ENCODE measurements at regions not wholly inside any gene's neighbourhood (a gene's known extent, or its start where the extent isn't known, plus 50 kb on each side); places are given as distances from the start of the nearest gene placed in this dataset.

DNA sequence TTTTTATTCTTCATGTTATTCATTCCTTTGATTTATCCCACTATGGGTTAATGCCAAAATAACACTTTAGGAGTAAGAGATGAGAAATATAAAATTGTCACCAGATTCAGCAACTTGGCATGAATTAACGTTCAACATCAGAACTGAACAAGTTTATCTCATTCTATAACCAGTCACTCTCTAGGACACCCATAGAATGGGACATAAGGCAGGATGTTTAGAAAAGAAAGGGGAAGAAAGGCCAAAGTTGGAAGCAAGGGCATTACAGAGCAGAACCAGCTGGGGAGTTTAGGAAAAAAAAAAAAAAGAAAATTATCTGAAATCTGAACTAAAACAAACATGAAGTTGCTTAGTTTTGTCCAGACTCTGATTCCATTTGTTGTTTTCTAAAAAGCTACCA lies 211.0 kb downstream of the PMAIP1 start:
- H3K79me2 ChIP-seq (ENCODE audit: insufficient read depth, low read length) = no peaks in the 10 kb centered on the region
- H3K36me3 ChIP-seq (ENCODE audit: insufficient read depth, low read length) = no peaks in the 10 kb centered on the region
- no peaks in the 10 kb centered on the region for H3K27me3 ChIP-seq (ENCODE audit: insufficient read depth, low read length, poor library complexity)
- DNase-seq = no peak
- no peaks in the 10 kb centered on the region for H4K20me1 ChIP-seq (ENCODE audit: insufficient read depth, low read length)
- H3K4me2 ChIP-seq (ENCODE audit: insufficient read depth, low read length) = no peak overlapping the region
- TF ChIP-seq, protein P1, sequence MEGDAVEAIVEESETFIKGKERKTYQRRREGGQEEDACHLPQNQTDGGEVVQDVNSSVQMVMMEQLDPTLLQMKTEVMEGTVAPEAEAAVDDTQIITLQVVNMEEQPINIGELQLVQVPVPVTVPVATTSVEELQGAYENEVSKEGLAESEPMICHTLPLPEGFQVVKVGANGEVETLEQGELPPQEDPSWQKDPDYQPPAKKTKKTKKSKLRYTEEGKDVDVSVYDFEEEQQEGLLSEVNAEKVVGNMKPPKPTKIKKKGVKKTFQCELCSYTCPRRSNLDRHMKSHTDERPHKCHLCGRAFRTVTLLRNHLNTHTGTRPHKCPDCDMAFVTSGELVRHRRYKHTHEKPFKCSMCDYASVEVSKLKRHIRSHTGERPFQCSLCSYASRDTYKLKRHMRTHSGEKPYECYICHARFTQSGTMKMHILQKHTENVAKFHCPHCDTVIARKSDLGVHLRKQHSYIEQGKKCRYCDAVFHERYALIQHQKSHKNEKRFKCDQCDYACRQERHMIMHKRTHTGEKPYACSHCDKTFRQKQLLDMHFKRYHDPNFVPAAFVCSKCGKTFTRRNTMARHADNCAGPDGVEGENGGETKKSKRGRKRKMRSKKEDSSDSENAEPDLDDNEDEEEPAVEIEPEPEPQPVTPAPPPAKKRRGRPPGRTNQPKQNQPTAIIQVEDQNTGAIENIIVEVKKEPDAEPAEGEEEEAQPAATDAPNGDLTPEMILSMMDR (IDR thresholded peaks at IDR 0.05; ENCODE audit: borderline replicate concordance, extremely low read depth, low read length, poor library complexity, severe bottlenecking) = no peak
- no peak for TF ChIP-seq EZH2 (IDR thresholded peaks at IDR 0.05; ENCODE audit: borderline replicate concordance, low read depth, low read length, severe bottlenecking)
- H3K9me3 ChIP-seq (ENCODE audit: insufficient read depth, low read length, severe bottlenecking) = no peaks in the 10 kb centered on the region
- H3K27ac ChIP-seq (ENCODE audit: low read length) = no peak overlapping the region
- H3K4me3 ChIP-seq (ENCODE audit: low read depth in 1 of 2, low read length in 2 of 2) = no peak overlapping the region
- no peak overlapping the region for H3K9ac ChIP-seq (ENCODE audit: low read depth, low read length)
- H3K4me1 ChIP-seq (ENCODE audit: insufficient read depth, low read length) = no peaks in the 10 kb centered on the region
- ATAC-seq (ENCODE audit: insufficient read depth, low read depth) = no peak
- H2AFZ ChIP-seq (ENCODE audit: low read depth, low read length) = no peak overlapping the region

DNA sequence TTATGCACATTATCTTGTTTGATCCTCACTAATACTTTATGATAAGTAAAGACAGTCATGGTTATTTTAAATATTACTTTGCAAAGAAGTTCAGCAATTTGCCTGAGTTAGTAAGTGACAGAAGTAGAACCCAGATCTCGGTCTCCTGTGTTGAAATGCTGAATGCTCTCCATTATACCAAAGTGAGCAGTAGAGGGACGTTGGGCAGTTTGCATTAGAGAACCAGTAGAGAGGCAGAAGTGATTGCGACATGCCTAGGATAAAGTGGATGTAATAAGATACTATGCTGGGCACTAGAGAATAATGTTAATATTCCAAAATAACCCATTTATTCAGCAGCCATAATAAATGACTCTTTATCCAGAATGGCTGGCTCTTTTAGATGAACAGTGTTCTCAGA lies 201.0 kb downstream of the PMAIP1 start:
- Histone ChIP-seq H3K4me1 (ENCODE audit: insufficient read depth, low read length) (peaks cover 12% of the 10 kb centered on the region), H3K79me2 (ENCODE audit: insufficient read depth, low read length) (no peaks in the 10 kb centered on the region), H2AFZ (ENCODE audit: low read depth, low read length) (no peak overlapping the region), H3K4me2 (ENCODE audit: insufficient read depth, low read length) (no peak overlapping the region), H4K20me1 (ENCODE audit: insufficient read depth, low read length) (no peaks in the 10 kb centered on the region), H3K4me3 (ENCODE audit: low read depth in 1 of 2, low read length in 2 of 2) (no peak overlapping the region), H3K36me3 (ENCODE audit: insufficient read depth, low read length) (no peaks in the 10 kb centered on the region), H3K9ac (ENCODE audit: low read depth, low read length) (no peak overlapping the region), H3K9me3 (ENCODE audit: insufficient read depth, low read length, severe bottlenecking) (no peaks in the 10 kb centered on the region), H3K27me3 (ENCODE audit: insufficient read depth, low read length, poor library complexity) (no peaks in the 10 kb centered on the region), H3K27ac (ENCODE audit: low read length) (no peak overlapping the region)
- no peak for DNase-seq
- ATAC-seq (ENCODE audit: insufficient read depth, low read depth) = no peak
- TF ChIP-seq, protein P1 (IDR thresholded peaks at IDR 0.05; ENCODE audit: borderline replicate concordance, extremely low read depth, low read length, poor library complexity, severe bottlenecking) = no peak
- no peak for TF ChIP-seq EZH2 (IDR thresholded peaks at IDR 0.05; ENCODE audit: borderline replicate concordance, low read depth, low read length, severe bottlenecking)

DNA sequence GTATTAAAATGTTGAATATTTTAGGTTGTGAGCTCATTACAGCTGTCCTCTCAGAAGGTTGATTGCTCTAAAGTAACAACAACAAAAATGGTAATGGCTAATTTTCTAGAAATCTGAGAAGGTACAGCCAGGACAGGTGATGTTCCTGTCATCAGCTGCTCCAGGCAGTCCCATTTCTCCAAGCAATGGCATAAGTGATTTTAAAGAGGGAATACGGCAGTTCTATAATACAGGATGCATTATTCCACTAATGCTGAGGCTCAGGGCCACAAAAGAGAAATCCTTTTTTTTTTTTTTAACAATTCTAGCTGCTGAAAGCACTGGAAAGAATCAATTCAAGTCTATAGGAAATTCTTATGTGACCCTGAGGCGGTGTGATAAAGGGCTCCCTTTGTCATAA lies 199.9 kb downstream of the PMAIP1 start:
- no peak overlapping the region for H3K4me2 ChIP-seq (ENCODE audit: insufficient read depth, low read length)
- no peaks in the 10 kb centered on the region for H3K9me3 ChIP-seq (ENCODE audit: insufficient read depth, low read length, severe bottlenecking)
- ATAC-seq (ENCODE audit: insufficient read depth, low read depth) (no peak), DNase-seq (no peak)
- no peaks in the 10 kb centered on the region for H3K36me3 ChIP-seq (ENCODE audit: insufficient read depth, low read length)
- no peaks in the 10 kb centered on the region for H3K79me2 ChIP-seq (ENCODE audit: insufficient read depth, low read length)
- TF ChIP-seq EZH2 (IDR thresholded peaks at IDR 0.05; ENCODE audit: borderline replicate concordance, low read depth, low read length, severe bottlenecking) = no peak
- TF ChIP-seq, protein P1 (IDR thresholded peaks at IDR 0.05; ENCODE audit: borderline replicate concordance, extremely low read depth, low read length, poor library complexity, severe bottlenecking) = no peak
- H3K4me1 ChIP-seq (ENCODE audit: insufficient read depth, low read length) = peaks cover 12% of the 10 kb centered on the region
- no peaks in the 10 kb centered on the region for H4K20me1 ChIP-seq (ENCODE audit: insufficient read depth, low read length)
- no peak overlapping the region for H3K27ac ChIP-seq (ENCODE audit: low read length)
- H3K9ac ChIP-seq (ENCODE audit: low read depth, low read length) = no peak overlapping the region
- H3K4me3 ChIP-seq (ENCODE audit: low read depth in 1 of 2, low read length in 2 of 2) = no peak overlapping the region
- H2AFZ ChIP-seq (ENCODE audit: low read depth, low read length) = no peak overlapping the region
- no peaks in the 10 kb centered on the region for H3K27me3 ChIP-seq (ENCODE audit: insufficient read depth, low read length, poor library complexity)

DNA sequence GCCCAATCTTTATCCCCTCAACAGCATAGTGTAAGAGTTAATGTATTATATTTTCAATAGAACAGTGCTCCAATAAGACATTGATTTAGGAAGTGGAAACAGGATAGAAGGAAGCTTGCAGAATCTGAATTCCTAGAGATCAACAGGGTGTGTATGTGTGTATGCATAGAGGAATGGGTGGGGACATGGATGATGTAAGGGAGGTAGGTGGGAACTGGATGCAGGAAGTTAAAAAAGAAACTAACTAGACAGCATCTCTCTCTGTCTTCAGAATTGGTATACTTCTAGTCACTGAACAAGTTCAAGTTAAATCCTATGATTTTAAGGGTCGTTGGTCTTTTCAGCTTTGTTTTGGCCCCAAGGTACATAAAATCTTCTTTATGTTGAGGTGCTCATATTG lies 196.6 kb downstream of the PMAIP1 start:
- Histone ChIP-seq H3K36me3 (ENCODE audit: insufficient read depth, low read length) (no peaks in the 10 kb centered on the region), H2AFZ (ENCODE audit: low read depth, low read length) (peak overlapping the region; percentile 57), H3K9ac (ENCODE audit: low read depth, low read length) (no peak overlapping the region), H3K4me3 (ENCODE audit: low read depth in 1 of 2, low read length in 2 of 2) (no peak overlapping the region), H3K27me3 (ENCODE audit: insufficient read depth, low read length, poor library complexity) (no peaks in the 10 kb centered on the region), H3K79me2 (ENCODE audit: insufficient read depth, low read length) (no peaks in the 10 kb centered on the region), H3K4me2 (ENCODE audit: insufficient read depth, low read length) (peak overlapping the region; percentile 19; the same call in 1 of the 2 replicates), H3K9me3 (ENCODE audit: insufficient read depth, low read length, severe bottlenecking) (peaks cover 2% of the 10 kb centered on the region), H3K27ac (ENCODE audit: low read length) (0 out of 2 replicates have a peak overlapping the region, but pooled peaks have one; percentile 20), H4K20me1 (ENCODE audit: insufficient read depth, low read length) (no peaks in the 10 kb centered on the region), H3K4me1 (ENCODE audit: insufficient read depth, low read length) (peaks cover 12% of the 10 kb centered on the region)
- DNase-seq (peak; percentile 30), ATAC-seq (ENCODE audit: insufficient read depth, low read depth) (peak; percentile 98)
- TF ChIP-seq EZH2 (IDR thresholded peaks at IDR 0.05; ENCODE audit: borderline replicate concordance, low read depth, low read length, severe bottlenecking) = no peak
- TF ChIP-seq, protein P1 (IDR thresholded peaks at IDR 0.05; ENCODE audit: borderline replicate concordance, extremely low read depth, low read length, poor library complexity, severe bottlenecking) = no peak

Measured in DND-41 (cell line).